Activated naive CD8-positive, alpha-beta T cell (primary cell): ENCODE measurements at regions not wholly inside any gene's neighbourhood (a gene's known extent, or its start where the extent isn't known, plus 50 kb on each side); places are given as distances from the start of the nearest gene placed in this dataset.

Experiments used
- H3K27ac Mint-ChIP-seq: one replicate; pipeline ENCODE4 v1.8.0; 2021; ENCODE audit warnings: mixed read lengths
- H3K27me3 Mint-ChIP-seq: one replicate; pipeline ENCODE4 v1.8.0; 2021; ENCODE audit warnings: mixed read lengths
- H3K36me3 Mint-ChIP-seq: one replicate; pipeline ENCODE4 v1.8.0; 2021; ENCODE audit warnings: mixed read lengths
- H3K4me1 Mint-ChIP-seq: one replicate; pipeline ENCODE4 v1.8.0; 2021; ENCODE audit warnings: low read depth, mixed read lengths
- H3K4me3 Mint-ChIP-seq: one replicate; pipeline ENCODE4 v1.8.0; 2021; ENCODE audit warnings: mild to moderate bottlenecking, mixed read lengths
- H3K9me3 Mint-ChIP-seq: one replicate; pipeline ENCODE4 v1.8.0; 2021; ENCODE audit warnings: low read depth, mixed read lengths

DNA sequence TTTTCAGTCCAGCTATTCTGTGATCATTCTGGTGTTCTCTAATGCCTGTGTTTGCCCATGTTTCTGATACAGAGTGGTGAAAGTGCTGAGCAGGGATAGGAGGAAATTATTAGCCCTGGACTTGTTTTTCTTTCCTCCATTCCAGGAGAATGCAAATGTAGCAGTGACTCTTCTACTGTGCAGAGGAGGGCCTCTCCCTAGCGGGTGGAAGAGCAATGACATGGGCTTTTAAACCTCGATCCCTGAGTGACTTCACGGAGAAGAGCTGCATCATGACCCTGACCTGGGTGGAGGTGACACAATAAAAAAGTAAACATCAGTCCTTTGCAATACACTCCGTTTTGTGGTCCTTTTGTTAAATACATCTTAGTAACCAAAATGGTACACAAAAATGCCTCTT lies 68.0 kb upstream of the NETO1 start:
- H3K27me3 Mint-ChIP-seq, result no peaks in the 10 kb centered on the region
- H3K4me3 Mint-ChIP-seq, result no peak overlapping the region
- H3K9me3 Mint-ChIP-seq, result no peaks in the 10 kb centered on the region
- no peak overlapping the region for H3K27ac Mint-ChIP-seq
- no peaks in the 10 kb centered on the region for H3K36me3 Mint-ChIP-seq
- no peaks in the 10 kb centered on the region for H3K4me1 Mint-ChIP-seq

- Mint-ChIP-seq H3K9me3 (peaks cover 13% of the 10 kb centered on the region), H3K36me3 (no peaks in the 10 kb centered on the region), H3K4me3 (no peak overlapping the region), H3K4me1 (no peaks in the 10 kb centered on the region), H3K27me3 (no peaks in the 10 kb centered on the region), H3K27ac (no peak overlapping the region)
Measured at GRCh38 chr18:72922895-72923294, 55.1 kb upstream of the NETO1 start.
